ENCODE measurements at regions not wholly inside any gene's neighbourhood (a gene's known extent, or its start where the extent isn't known, plus 50 kb on each side); places are given as distances from the start of the nearest gene placed in this dataset.

GRCh38 chr20:22740829-22741228, 156.5 kb upstream of the FOXA2 start:
- DNase-seq = no peak

- DNase-seq = no peak
These were observed 160.2 kb upstream of the FOXA2 start for GRCh38 chr20:22744341-22745193.

- no peak for DNase-seq
These were observed 160.8 kb upstream of the FOXA2 start for GRCh38 chr20:22745194-22745500.

DNA sequence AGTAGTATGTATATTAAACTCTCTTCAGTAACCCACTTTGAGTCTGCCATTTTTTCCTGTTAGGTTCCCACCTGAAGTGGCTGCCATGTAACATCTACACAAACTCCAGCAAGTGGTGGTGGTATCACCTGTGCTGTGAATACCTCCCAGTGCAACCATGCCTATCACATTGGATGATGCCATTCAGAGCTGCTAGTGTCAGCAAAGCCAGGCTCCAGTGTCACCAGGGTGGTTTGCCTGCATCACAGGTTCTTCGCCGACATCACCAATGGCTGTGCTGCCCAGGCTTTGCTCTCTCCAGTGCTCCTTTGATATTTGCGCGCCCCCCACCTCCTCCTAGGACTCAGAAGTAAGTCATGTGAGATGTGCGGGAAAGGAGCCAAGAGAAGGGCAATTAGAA, 162.6 kb upstream of the FOXA2 start:
- no peak for DNase-seq

DNA sequence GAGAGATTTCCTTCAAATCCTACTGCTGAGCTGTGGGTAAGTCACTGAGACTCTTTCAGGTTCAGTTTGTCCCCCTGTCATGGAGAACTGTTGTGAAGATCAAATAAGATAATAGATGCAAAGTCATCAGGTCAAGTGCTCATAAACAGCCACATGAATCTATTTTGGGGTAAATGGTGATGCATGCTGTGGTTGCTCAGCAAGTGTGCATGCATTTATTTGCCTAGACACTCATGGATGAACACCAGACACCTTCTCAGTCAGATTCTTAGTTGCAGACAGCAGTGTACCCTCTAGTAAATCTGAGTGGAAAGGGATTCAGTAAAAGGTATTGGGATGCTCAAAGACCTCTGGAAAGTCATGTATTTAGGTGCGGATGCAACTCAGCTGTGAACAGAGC, 168.0 kb upstream of the FOXA2 start:
- no peak for DNase-seq

DNA sequence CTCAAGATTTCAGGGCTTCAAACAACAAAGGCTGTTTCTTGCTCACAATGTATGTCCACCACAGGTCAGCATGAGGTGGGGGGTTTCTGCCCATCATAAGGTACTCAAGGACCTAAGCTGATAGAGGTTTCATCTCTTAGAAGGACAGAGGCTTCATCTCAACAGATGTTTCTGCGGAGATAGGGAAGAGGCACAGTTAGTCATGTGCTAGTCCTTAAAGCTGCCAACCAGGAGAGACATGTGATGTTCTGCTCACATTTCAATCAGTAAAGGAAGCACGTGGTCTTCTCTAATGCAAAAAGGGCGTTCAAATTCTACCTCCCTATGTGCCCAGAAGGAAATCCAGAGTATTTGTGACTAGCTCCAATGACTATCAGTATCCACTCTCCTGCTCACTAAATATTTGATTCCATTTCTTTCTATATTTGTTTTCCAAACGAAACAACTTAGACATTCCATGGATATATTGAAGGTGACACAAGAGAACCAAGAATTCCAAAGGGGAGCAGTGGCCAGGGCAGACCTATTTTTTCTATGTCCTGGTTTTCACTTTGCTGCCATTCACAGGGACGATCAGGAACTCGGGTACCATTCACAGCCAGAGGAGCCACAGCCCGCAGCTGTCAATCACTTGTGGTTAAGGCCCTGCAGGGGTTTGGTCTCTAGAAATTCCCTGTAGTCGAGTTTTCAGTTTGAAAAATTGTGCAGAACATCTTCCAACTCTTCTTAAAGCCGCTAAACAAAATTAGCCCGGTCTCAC, 173.2 kb upstream of the FOXA2 start:
- no peak for DNase-seq

- DNase-seq = no peak
These were observed 174.4 kb upstream of the FOXA2 start for GRCh38 chr20:22758815-22759214.

- no peak for DNase-seq
These were observed 178.3 kb upstream of the FOXA2 start for GRCh38 chr20:22762576-22763256.

DNA sequence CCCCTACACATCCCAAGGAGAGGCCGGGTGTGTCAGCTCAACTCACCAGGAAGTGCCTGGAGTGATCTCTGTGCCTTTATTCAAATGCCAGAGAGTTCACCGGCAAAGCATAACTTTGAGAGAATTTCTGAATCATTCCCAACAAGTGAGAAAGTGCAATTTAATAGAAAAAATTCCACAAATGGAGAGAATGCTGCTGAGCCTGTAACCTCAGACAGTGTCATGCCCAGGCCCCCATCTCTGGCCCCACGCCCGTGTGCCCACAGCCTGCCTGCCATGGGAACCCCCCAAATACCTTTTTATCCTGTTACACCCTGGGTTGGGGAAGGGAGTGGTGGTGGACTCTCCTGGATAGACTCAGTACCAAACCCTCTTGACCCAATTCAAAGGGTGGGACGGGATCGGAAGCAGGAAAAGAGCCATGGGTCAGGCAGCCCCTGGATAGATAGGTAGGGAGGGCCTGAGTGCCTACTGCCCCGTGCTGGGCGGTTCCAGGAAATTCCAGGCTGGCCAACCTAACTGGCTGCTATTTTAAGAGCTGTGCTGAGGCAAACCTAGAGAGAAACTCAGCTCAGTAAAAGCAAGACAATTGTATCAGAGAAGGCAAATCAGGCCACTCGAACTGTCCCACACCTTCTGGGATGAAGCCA, 179.0 kb upstream of the FOXA2 start:
- DNase-seq = no peak

- DNase-seq = no peak
These were observed 184.2 kb upstream of the FOXA2 start for GRCh38 chr20:22768266-22769178.

DNA sequence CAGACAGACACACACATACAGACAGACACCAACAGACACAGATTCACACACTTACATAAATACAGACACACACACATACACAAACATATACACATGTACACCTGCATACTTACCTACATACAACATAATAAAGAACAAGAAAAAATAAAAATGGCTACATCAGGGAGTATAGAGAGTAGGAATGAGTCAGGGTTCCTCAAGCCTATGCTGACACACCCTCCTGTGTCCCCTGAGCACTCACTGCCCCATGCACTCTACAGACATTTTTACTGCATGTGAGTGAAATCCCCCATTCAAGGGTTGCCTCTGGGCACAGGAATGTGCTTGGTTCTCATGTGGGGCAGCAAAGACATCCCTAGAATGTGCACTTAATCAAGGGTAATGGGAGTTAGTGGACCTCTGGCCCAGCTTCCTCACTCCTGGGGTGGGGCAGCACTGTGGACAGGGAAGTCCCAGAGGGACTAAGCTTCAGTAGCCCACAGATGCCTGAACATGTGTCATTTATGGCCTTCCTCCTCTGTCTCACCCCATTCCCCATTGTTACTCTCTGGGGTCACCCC, 185.9 kb upstream of the FOXA2 start:
- no peak for DNase-seq

DNA sequence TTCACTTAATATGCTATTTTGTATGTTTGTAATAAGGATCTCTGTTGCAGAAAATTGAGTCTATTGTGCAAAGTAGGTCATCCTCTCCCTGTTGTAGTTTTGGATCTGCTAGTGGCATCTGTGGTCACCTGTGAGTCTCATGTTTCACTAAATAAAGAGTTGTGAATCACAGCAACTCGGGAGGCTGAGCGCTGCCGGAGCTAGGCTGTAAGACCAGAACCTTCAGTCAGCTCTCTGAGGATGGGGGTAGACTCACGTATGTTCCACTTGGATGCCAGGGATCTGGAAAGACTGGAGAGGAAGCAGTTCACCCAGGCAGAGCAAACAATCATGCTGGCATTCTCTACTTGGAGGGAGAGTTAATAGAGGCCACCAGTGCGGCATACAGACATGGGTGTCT, 187.3 kb upstream of the FOXA2 start:
- no peak for DNase-seq

- no peak for DNase-seq
These were observed 189.0 kb upstream of the FOXA2 start for GRCh38 chr20:22773344-22773743.

- DNase-seq = no peak
These were observed 190.9 kb upstream of the FOXA2 start for GRCh38 chr20:22775256-22775655.

DNA sequence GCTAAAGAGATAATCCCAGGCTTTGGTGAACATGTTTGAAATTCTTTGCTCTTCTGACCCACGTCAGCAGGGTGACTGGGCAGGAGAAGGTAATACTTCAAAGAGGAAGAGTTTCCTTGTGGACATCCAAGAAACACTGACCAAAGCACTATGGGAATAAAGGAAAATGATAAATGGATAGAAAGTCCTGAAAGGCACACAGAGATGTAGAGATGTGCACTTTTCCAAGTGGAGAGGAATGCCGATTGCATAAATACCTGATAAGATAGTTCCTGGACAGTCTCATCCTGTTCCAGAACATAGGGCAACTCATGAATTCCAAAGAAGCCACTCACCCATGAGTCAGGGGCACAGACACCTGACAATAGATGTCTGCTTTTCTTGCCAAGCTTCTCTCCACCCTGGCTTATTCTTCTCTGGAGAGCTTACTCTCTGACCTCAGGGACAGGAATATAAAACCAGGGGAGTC, 191.3 kb upstream of the FOXA2 start:
- DNase-seq = no peak

- no peak for DNase-seq
These were observed 192.0 kb upstream of the FOXA2 start for GRCh38 chr20:22776369-22776768.

GRCh38 chr20:22779878-22780277, 195.5 kb upstream of the FOXA2 start:
- no peak for DNase-seq

DNA sequence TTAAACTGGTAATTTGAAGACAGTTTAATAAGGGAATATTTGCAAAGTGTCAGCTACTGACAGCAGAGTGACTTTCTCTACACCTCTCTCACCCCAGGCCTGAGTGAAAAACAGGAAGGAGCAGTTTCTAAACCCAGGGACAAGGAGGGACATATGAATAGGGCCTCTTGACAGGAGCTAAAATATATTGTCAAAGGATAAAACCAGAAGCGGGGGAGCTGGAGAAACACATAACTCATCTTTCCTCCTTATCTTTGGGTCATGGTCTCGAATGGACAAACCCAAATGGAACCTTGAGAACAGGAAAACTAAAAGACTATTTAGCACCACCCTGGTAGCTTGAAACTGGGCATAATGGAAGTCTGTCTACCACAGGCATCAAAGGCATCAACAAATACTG, 197.5 kb upstream of the FOXA2 start:
- no peak for DNase-seq

- no peak for DNase-seq
These were observed 205.3 kb upstream of the FOXA2 start for GRCh38 chr20:22789676-22790075.

DNA sequence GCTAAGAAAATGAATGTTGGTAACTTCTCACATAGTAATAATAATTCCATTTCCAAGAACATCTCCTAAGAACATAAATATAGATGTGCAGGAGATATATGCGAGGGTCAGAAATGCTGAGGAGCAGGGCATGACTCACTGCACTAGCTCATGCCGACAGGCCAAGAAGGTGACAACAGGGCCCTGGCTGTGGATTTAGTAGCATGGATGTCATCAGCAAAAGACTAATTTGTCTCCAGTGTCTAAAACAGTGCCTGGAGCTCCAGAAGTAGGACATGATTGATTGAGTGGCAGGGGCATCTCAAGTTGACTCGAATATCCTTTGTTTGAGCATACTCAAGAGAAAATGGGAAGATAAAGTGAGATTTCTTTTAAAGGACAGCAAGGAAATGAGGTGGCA, 207.0 kb upstream of the FOXA2 start:
- DNase-seq = no peak

DNA sequence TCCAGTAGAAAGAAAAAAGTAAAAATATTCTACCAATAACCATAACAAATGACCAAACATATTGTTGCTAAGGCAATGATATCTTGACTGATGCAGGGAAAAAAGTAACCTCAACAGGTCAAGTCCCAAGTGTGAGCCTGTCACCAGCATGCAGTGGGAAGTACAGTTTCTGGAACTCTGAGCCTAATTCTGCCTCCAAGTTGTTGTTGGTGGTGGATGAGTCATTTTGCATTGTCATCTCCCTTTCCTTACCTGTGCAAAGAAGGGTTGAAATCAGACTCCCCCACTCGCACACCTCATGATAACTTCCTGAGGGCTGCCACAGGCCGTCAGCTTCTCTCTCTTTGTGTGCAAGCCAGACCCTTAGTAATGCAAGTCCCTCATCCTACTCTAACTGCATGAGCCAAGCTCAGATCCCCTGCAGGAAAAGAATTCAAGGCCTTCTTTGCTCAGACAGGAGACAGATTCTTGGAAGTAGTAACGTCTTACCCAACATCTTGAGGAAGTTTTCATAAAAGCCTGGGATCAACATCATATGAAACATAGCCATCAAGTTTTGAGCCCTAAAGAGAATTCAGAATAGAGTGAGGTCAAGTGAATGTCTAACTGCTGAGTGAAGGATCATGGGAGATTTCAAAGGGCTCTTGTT, 207.6 kb upstream of the FOXA2 start:
- no peak for DNase-seq
